Gastrocnemius medialis (tissue), 4 donors: ENCODE measurements at regions not wholly inside any gene's neighbourhood (a gene's known extent, or its start where the extent isn't known, plus 50 kb on each side); places are given as distances from the start of the nearest gene placed in this dataset.
"Not testable (repeated sequence)": the region's sequence is repeated elsewhere in the genome, so short reads cannot be mapped to it uniquely, and the experiment has no call there.

ENCODE experiments used
- POLR2A ChIP-seq, 2 donors: fragments of 450-650 bp; IDR thresholded peaks; one replicate each; pipeline ENCODE4 v1.6.1; 2017; ENCODE audit warnings: antibody characterized with exemption in 2 of 2, mild to moderate bottlenecking in 2 of 2, moderate library complexity in 2 of 2
- TF ChIP-seq, protein P1 (sequence below), 5 experiments: fragments of 450-650 bp in 3 of 5; fragments of 200-600 bp in 2 of 5; sonication (generic) in 2 of 5; IDR thresholded peaks in 4 of 5; conservative IDR thresholded peaks in 1 of 5; 1 replicate in 4 of 5; 2 replicates in 1 of 5; pipeline ENCODE4 v1.5.1; 2016 to 2019; ENCODE audit warnings: antibody characterized with exemption in 5 of 5, mild to moderate bottlenecking in 3 of 5, moderate library complexity in 3 of 5

DNA sequence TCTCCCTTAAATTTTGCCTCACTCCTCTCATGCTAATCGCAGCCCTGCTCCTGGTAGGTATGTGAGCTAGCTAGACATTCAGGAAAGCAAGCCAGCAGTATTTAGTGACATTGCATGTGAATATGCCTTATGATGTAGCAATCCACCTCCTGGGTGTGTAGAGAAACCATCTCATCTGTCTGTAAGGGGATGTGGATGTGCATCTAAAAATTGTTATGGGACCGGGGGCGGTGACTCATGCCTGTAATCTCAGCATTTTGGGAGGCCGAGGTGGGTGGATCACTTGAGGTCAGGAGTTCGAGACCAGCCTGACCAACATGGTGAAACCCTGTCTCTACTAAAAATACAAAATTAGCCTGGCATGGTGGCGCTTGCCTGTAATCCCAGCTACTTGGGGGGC lies 60.1 kb upstream of the KIT start:
- TF ChIP-seq, protein P1, sequence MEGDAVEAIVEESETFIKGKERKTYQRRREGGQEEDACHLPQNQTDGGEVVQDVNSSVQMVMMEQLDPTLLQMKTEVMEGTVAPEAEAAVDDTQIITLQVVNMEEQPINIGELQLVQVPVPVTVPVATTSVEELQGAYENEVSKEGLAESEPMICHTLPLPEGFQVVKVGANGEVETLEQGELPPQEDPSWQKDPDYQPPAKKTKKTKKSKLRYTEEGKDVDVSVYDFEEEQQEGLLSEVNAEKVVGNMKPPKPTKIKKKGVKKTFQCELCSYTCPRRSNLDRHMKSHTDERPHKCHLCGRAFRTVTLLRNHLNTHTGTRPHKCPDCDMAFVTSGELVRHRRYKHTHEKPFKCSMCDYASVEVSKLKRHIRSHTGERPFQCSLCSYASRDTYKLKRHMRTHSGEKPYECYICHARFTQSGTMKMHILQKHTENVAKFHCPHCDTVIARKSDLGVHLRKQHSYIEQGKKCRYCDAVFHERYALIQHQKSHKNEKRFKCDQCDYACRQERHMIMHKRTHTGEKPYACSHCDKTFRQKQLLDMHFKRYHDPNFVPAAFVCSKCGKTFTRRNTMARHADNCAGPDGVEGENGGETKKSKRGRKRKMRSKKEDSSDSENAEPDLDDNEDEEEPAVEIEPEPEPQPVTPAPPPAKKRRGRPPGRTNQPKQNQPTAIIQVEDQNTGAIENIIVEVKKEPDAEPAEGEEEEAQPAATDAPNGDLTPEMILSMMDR (IDR thresholded peaks at IDR 0.05 in 4 of 5, conservative IDR thresholded peaks at IDR 0.05 in 1 of 5) = not testable (repeated sequence)
- not testable (repeated sequence) for TF ChIP-seq POLR2A (IDR thresholded peaks at IDR 0.05)
